Fibroblast of lung (primary cell): ENCODE measurements at regions not wholly inside any gene's neighbourhood (a gene's known extent, or its start where the extent isn't known, plus 50 kb on each side); places are given as distances from the start of the nearest gene placed in this dataset.
"Not testable (repeated sequence)": the region's sequence is repeated elsewhere in the genome, so short reads cannot be mapped to it uniquely, and the experiment has no call there.

Experiments used
- DNase-seq, 2 donors: peaks; one replicate each; pipeline versions ENCODE4 v3.0.0 to v3.0.0-alpha.2; 2010; ENCODE audit warnings: low read depth in 2 of 2
- H2AFZ ChIP-seq: 2 replicates; pipeline ENCODE4 v1.5.1; 2012; ENCODE audit warnings: low read length, control low read depth, inconsistent platforms
- H3K27ac ChIP-seq: 2 replicates; pipeline ENCODE4 v1.5.1; 2011; ENCODE audit warnings: low read length, control low read depth; ENCODE audit not compliant: insufficient read depth
- H3K27me3 ChIP-seq: 2 replicates; pipeline ENCODE4 v1.5.1; 2011; ENCODE audit warnings: mild to moderate bottlenecking, low read length; ENCODE audit not compliant: control insufficient read depth, insufficient read depth
- H3K36me3 ChIP-seq: 2 replicates; pipeline ENCODE4 v1.5.1; 2011; ENCODE audit warnings: low read length; ENCODE audit not compliant: control insufficient read depth, insufficient read depth
- H3K4me1 ChIP-seq: 2 replicates; pipeline ENCODE4 v1.5.1; 2011; ENCODE audit warnings: low read length; ENCODE audit not compliant: control insufficient read depth, insufficient read depth; ENCODE audit errors: extremely low read depth
- H3K4me2 ChIP-seq: 2 replicates; pipeline ENCODE4 v1.5.1; 2011; ENCODE audit warnings: low read length, control low read depth; ENCODE audit not compliant: insufficient read depth; ENCODE audit errors: extremely low read depth
- H3K4me3 ChIP-seq, 4 experiments: fragments of 200-600 bp in 1 of 4; sonication (generic) in 1 of 4; replicated peaks in 1 of 4; 2 replicates each; pipeline ENCODE4 v1.5.1; 2011 to 2016; ENCODE audit warnings: low read length in 4 of 4, low read depth in 3 of 4, mild to moderate bottlenecking in 3 of 4, control low read depth in 2 of 4, inconsistent platforms in 1 of 4, mixed read lengths in 1 of 4; ENCODE audit not compliant: insufficient read depth in 1 of 4; ENCODE audit errors: control extremely low read depth in 1 of 4
- H3K79me2 ChIP-seq: 2 replicates; pipeline ENCODE4 v1.5.1; 2012; ENCODE audit warnings: mild to moderate bottlenecking, low read length, inconsistent platforms; ENCODE audit not compliant: control insufficient read depth, insufficient read depth
- H3K9ac ChIP-seq: 2 replicates; pipeline ENCODE4 v1.5.1; 2011; ENCODE audit warnings: mild to moderate bottlenecking, low read length, control low read depth; ENCODE audit not compliant: insufficient read depth
- H3K9me3 ChIP-seq: 2 replicates; pipeline ENCODE4 v1.5.1; 2012; ENCODE audit warnings: low read depth, low read length; ENCODE audit not compliant: control insufficient read depth, insufficient read depth
- H4K20me1 ChIP-seq: 2 replicates; pipeline ENCODE4 v1.5.1; 2011; ENCODE audit warnings: low read length; ENCODE audit not compliant: control insufficient read depth, insufficient read depth; ENCODE audit errors: extremely low read depth

- H3K27ac ChIP-seq, H3K4me2 ChIP-seq, H3K9ac ChIP-seq, H4K20me1 ChIP-seq, H3K36me3 ChIP-seq, H3K27me3 ChIP-seq, H3K9me3 ChIP-seq, H3K4me3 ChIP-seq, H2AFZ ChIP-seq, H3K79me2 ChIP-seq, H3K4me1 ChIP-seq: not testable (repeated sequence)
- DNase-seq: peak; percentile 65 to 82
These were observed 131.7 kb upstream of the PTPN20 start for GRCh38 chr10:46779571-46779970.

GRCh38 chr10:46780164-46780563 is 131.1 kb upstream of the PTPN20 start:
- H3K27ac ChIP-seq: not testable (repeated sequence)

GRCh38 chr10:46781001-46781400 is 130.2 kb upstream of the PTPN20 start:
- not testable (repeated sequence) for H4K20me1 ChIP-seq, H3K36me3 ChIP-seq, H3K9ac ChIP-seq, H3K9me3 ChIP-seq, H3K4me2 ChIP-seq, H3K4me3 ChIP-seq, H3K4me1 ChIP-seq, H2AFZ ChIP-seq, H3K27me3 ChIP-seq, H3K27ac ChIP-seq, H3K79me2 ChIP-seq
- peak in 1 of 2 donors; percentile 2 for DNase-seq

More at GRCh38 chr10:46780164-46780563, 131.1 kb upstream of the PTPN20 start:
- not testable (repeated sequence) for H3K79me2 ChIP-seq, H3K4me3 ChIP-seq, H2AFZ ChIP-seq, H3K9ac ChIP-seq, H4K20me1 ChIP-seq, H3K9me3 ChIP-seq, H3K27me3 ChIP-seq, H3K4me1 ChIP-seq, H3K36me3 ChIP-seq, H3K4me2 ChIP-seq
- DNase-seq: peak; percentile 58 to 71

DNA sequence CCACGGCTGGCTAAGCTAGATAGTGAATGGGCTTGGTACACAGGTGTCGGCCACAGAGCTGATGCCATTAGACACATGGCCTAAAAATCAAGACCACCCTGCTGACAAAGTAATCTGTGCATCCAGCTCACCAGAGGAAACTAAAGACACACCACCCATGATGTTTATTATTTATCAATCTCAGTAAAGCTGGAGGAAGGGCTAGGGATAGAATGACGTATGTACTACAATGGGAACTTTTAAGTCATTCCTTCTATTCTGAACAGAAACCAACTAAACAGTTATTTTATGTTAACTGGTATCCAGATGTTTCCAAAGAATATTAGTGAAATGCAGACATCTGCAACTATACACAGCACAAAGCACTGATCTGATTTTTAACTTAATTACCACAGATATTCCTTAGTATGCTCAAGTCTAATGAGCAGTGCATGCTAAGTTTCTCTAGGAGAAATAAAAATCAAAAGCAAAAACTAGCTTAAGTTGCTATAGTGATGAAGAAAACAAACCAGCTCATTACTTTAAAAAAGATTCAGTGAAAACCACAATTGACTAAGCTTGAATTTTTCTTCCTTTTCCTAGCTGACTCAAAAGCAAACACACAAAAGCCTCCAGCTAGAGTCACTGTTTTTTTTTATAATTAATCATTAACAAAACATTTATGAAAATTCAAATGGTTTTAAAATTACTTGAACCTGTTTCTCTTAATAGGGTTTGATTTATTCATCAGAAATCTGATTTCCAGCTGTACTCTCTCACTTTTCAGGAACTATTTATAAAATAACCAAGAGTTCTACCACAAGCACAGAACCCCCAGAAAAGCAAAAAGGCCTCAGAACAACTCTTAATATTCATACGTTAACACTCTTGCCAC is 129.0 kb upstream of the PTPN20 start:
- Histone ChIP-seq H3K4me2 (peak overlapping the region; percentile 13), H3K27ac (peak overlapping the region; percentile 83)
- H4K20me1 ChIP-seq, H2AFZ ChIP-seq, H3K4me1 ChIP-seq, H3K9ac ChIP-seq, H3K36me3 ChIP-seq, H3K9me3 ChIP-seq, H3K27me3 ChIP-seq, H3K79me2 ChIP-seq, H3K4me3 ChIP-seq: not testable (repeated sequence)
- peak; percentile 40 to 48 for DNase-seq

DNA sequence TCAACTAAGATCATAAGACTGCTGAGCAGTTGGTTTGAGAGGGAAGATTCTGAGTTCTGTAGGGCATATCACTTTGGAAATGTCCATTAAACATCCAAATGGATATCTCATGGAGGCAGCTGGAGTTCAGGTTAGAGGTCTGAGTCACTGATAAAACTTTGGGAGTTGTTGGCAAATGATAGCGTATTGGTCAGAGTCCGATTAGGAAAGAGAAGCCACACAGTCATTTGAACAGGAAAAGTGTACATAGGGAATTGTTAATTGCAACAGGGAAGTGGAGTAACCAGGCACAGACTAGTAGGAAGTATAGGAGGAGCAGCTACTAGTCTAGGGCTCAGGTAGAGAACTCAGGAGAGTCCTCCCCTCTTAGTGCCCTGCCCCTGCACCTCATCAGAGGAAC is 126.6 kb upstream of the PTPN20 start:
- H3K36me3 ChIP-seq: not testable (repeated sequence)

DNA sequence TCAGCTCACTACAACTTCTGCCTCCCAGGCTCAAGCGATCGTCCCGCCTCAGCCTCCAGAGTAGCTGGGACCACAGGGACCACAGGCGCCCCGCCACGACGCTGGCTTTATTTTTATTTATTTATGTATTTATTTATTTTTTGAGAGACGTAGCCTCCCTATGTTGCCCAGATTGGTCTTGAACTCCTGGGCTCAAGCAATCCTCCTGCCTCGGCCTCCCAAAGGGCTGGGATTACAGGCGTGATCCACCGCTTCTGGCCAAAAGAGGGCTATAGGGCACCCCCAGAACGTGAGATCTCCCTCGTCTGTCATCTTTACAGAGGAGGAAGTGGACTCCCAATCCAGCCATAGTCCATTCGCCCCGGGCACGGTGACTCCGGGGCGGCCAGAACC is 125.1 kb upstream of the PTPN20 start:
- not testable (repeated sequence) for H3K79me2 ChIP-seq, H3K9me3 ChIP-seq, H3K4me2 ChIP-seq, H3K4me1 ChIP-seq, H2AFZ ChIP-seq, H3K27me3 ChIP-seq, H3K36me3 ChIP-seq, H3K27ac ChIP-seq, H4K20me1 ChIP-seq
- DNase-seq: peak in 1 of 2 donors; percentile 1
- Histone ChIP-seq H3K4me3 (peak overlapping the region in 3 of 4 experiments; percentile 36 to 79 (median 49)), H3K9ac (peak overlapping the region; percentile 23)

More for the DNA sequence above, 126.6 kb upstream of the PTPN20 start:
- H4K20me1 ChIP-seq, H3K27me3 ChIP-seq, H3K4me3 ChIP-seq, H3K27ac ChIP-seq, H3K9me3 ChIP-seq, DNase-seq, H2AFZ ChIP-seq, H3K9ac ChIP-seq, H3K4me1 ChIP-seq, H3K4me2 ChIP-seq, H3K79me2 ChIP-seq: not testable (repeated sequence)
